ENCODE measurements at regions not wholly inside any gene's neighbourhood (a gene's known extent, or its start where the extent isn't known, plus 50 kb on each side); places are given as distances from the start of the nearest gene placed in this dataset.
A peak's percentile ranks its signal among the peaks of the same experiment; 100 is the strongest.
"Not testable (repeated sequence)": the region's sequence is repeated elsewhere in the genome, so short reads cannot be mapped to it uniquely, and the experiment has no call there.

- no peak overlapping the region for H3K4me3 ChIP-seq (ENCODE audit: low read depth, low read length)
- H3K36me3 ChIP-seq = no peaks in the 10 kb centered on the region
- no peak for TF ChIP-seq CTCF (IDR thresholded peaks at IDR 0.05; ENCODE audit: low read depth, low read length)
- DNase-seq = no peak
- no peaks in the 10 kb centered on the region; the same call in 1 of the 2 replicates for H3K9me3 ChIP-seq
- H3K4me1 ChIP-seq = peaks cover 2% of the 10 kb centered on the region; the same call in 1 of the 2 replicates
- H3K27me3 ChIP-seq = no peaks in the 10 kb centered on the region
These were observed 76.1 kb downstream of the ARRDC3 start for GRCh38 chr5:91307048-91307447.

- Histone ChIP-seq H3K36me3 (no peaks in the 10 kb centered on the region), H3K4me3 (ENCODE audit: low read depth, low read length) (no peak overlapping the region), H3K27me3 (no peaks in the 10 kb centered on the region), H3K9me3 (no peaks in the 10 kb centered on the region; the same call in 1 of the 2 replicates), H3K4me1 (no peaks in the 10 kb centered on the region)
- TF ChIP-seq CTCF (IDR thresholded peaks at IDR 0.05; ENCODE audit: low read depth, low read length) = no peak
- DNase-seq = no peak
These were observed 76.6 kb downstream of the ARRDC3 start for GRCh38 chr5:91306497-91306896.

GRCh38 chr5:91305640-91306039, 77.5 kb downstream of the ARRDC3 start:
- DNase-seq = no peak
- no peaks in the 10 kb centered on the region for H3K36me3 ChIP-seq
- no peaks in the 10 kb centered on the region; the same call in 1 of the 2 replicates for H3K9me3 ChIP-seq
- no peak overlapping the region for H3K4me3 ChIP-seq (ENCODE audit: low read depth, low read length)
- no peaks in the 10 kb centered on the region for H3K4me1 ChIP-seq
- H3K27me3 ChIP-seq = no peaks in the 10 kb centered on the region
- no peak for TF ChIP-seq CTCF (IDR thresholded peaks at IDR 0.05; ENCODE audit: low read depth, low read length)

- not testable (repeated sequence) for H3K27me3 ChIP-seq; DNase-seq; H3K4me1 ChIP-seq; H3K4me3 ChIP-seq (ENCODE audit: low read depth, low read length); H3K9me3 ChIP-seq; H3K36me3 ChIP-seq
These were observed 79.1 kb downstream of the ARRDC3 start for GRCh38 chr5:91304015-91304414.

GRCh38 chr5:91302958-91303357, 80.2 kb downstream of the ARRDC3 start:
- no peaks in the 10 kb centered on the region for H3K4me1 ChIP-seq
- DNase-seq = no peak
- TF ChIP-seq CTCF (IDR thresholded peaks at IDR 0.05; ENCODE audit: low read depth, low read length) = no peak

GRCh38 chr5:91302305-91302704, 80.8 kb downstream of the ARRDC3 start:
- no peaks in the 10 kb centered on the region for H3K36me3 ChIP-seq
- H3K4me1 ChIP-seq = no peaks in the 10 kb centered on the region
- TF ChIP-seq CTCF (IDR thresholded peaks at IDR 0.05; ENCODE audit: low read depth, low read length) = peak; percentile 56
- no peaks in the 10 kb centered on the region for H3K27me3 ChIP-seq
- no peak overlapping the region for H3K4me3 ChIP-seq (ENCODE audit: low read depth, low read length)
- DNase-seq = no peak
- no peaks in the 10 kb centered on the region; the same call in 1 of the 2 replicates for H3K9me3 ChIP-seq

More at GRCh38 chr5:91302958-91303357, 80.2 kb downstream of the ARRDC3 start:
- H3K27me3 ChIP-seq = no peaks in the 10 kb centered on the region
- H3K9me3 ChIP-seq = no peaks in the 10 kb centered on the region; the same call in 1 of the 2 replicates
- H3K36me3 ChIP-seq = no peaks in the 10 kb centered on the region
- no peak overlapping the region for H3K4me3 ChIP-seq (ENCODE audit: low read depth, low read length)
